ENCODE measurements at regions not wholly inside any gene's neighbourhood (a gene's known extent, or its start where the extent isn't known, plus 50 kb on each side); places are given as distances from the start of the nearest gene placed in this dataset.

- TF ChIP-seq CTCF (IDR thresholded peaks at IDR 0.05) (no peak), POLR2AphosphoS5 (IDR thresholded peaks at IDR 0.05) (no peak), POLR2A (IDR thresholded peaks at IDR 0.05) (no peak)
Measured at GRCh38 chr5:89105171-89105695, 222.2 kb upstream of the MEF2C start.

All from stomach (tissue), 4 donors.